IPS-18a (cell line): ENCODE measurements at regions not wholly inside any gene's neighbourhood (a gene's known extent, or its start where the extent isn't known, plus 50 kb on each side); places are given as distances from the start of the nearest gene placed in this dataset.

Experiments used
- H3K27ac ChIP-seq: one replicate; pipeline ENCODE4 v1.5.1; 2013; ENCODE audit warnings: low read length
- H3K27me3 ChIP-seq: one replicate; pipeline ENCODE4 v1.6.1; 2013; ENCODE audit warnings: mild to moderate bottlenecking, low read length; ENCODE audit not compliant: control insufficient read depth, insufficient read depth
- H3K36me3 ChIP-seq: one replicate; pipeline ENCODE4 v1.6.1; 2013; ENCODE audit warnings: low read depth, low read length; ENCODE audit not compliant: control insufficient read depth
- H3K4me1 ChIP-seq: one replicate; pipeline ENCODE4 v1.6.1; 2013; ENCODE audit warnings: low read depth, low read length; ENCODE audit not compliant: control insufficient read depth
- H3K4me3 ChIP-seq: one replicate; pipeline ENCODE4 v1.5.1; 2013; ENCODE audit warnings: low read length
- H3K9ac ChIP-seq: one replicate; pipeline ENCODE4 v1.6.1; 2013; ENCODE audit warnings: mild to moderate bottlenecking, low read length, moderate library complexity
- H3K9me3 ChIP-seq: one replicate; pipeline ENCODE4 v1.6.1; 2013; ENCODE audit warnings: low read depth, low read length; ENCODE audit not compliant: control insufficient read depth

- Histone ChIP-seq H3K27ac (no peak overlapping the region), H3K27me3 (no peaks in the 10 kb centered on the region), H3K9ac (no peak overlapping the region), H3K9me3 (no peaks in the 10 kb centered on the region), H3K4me1 (no peaks in the 10 kb centered on the region), H3K36me3 (no peaks in the 10 kb centered on the region), H3K4me3 (no peak overlapping the region)
These were observed 458.3 kb upstream of the USP24 start for GRCh38 chr1:55673416-55673815.

- Histone ChIP-seq H3K36me3 (no peaks in the 10 kb centered on the region), H3K27ac (no peak overlapping the region), H3K27me3 (no peaks in the 10 kb centered on the region)
These were observed 455.3 kb upstream of the USP24 start for GRCh38 chr1:55670331-55671082.

GRCh38 chr1:55669293-55669692, 454.1 kb upstream of the USP24 start:
- Histone ChIP-seq H3K9ac (no peak overlapping the region), H3K27ac (no peak overlapping the region)

More at GRCh38 chr1:55670331-55671082, 455.3 kb upstream of the USP24 start:
- H3K4me3 ChIP-seq, result no peak overlapping the region
- no peaks in the 10 kb centered on the region for H3K4me1 ChIP-seq
- no peak overlapping the region for H3K9ac ChIP-seq
- no peaks in the 10 kb centered on the region for H3K9me3 ChIP-seq

GRCh38 chr1:55662875-55663274, 447.7 kb upstream of the USP24 start:
- no peaks in the 10 kb centered on the region for H3K36me3 ChIP-seq
- H3K9me3 ChIP-seq, result peaks cover 12% of the 10 kb centered on the region
- no peak overlapping the region for H3K4me3 ChIP-seq
- no peak overlapping the region for H3K27ac ChIP-seq
- H3K4me1 ChIP-seq, result peaks cover 4% of the 10 kb centered on the region
- H3K9ac ChIP-seq, result no peak overlapping the region
- no peaks in the 10 kb centered on the region for H3K27me3 ChIP-seq

More at GRCh38 chr1:55669293-55669692, 454.1 kb upstream of the USP24 start:
- H3K9me3 ChIP-seq, result no peaks in the 10 kb centered on the region
- no peak overlapping the region for H3K4me3 ChIP-seq
- H3K27me3 ChIP-seq, result no peaks in the 10 kb centered on the region
- H3K36me3 ChIP-seq, result no peaks in the 10 kb centered on the region
- H3K4me1 ChIP-seq, result no peaks in the 10 kb centered on the region

GRCh38 chr1:55658917-55659316, 443.8 kb upstream of the USP24 start:
- Histone ChIP-seq H3K9ac (no peak overlapping the region), H3K27me3 (no peaks in the 10 kb centered on the region), H3K9me3 (peaks cover 12% of the 10 kb centered on the region), H3K4me1 (peaks cover 8% of the 10 kb centered on the region), H3K36me3 (no peaks in the 10 kb centered on the region), H3K4me3 (no peak overlapping the region), H3K27ac (no peak overlapping the region)

- peaks cover 8% of the 10 kb centered on the region for H3K4me1 ChIP-seq
- no peak overlapping the region for H3K27ac ChIP-seq
These were observed 439.6 kb upstream of the USP24 start for GRCh38 chr1:55654750-55655149.

GRCh38 chr1:55654171-55654570, 439.0 kb upstream of the USP24 start:
- no peak overlapping the region for H3K9ac ChIP-seq

More at GRCh38 chr1:55654750-55655149, 439.6 kb upstream of the USP24 start:
- no peak overlapping the region for H3K4me3 ChIP-seq
- H3K9me3 ChIP-seq, result no peaks in the 10 kb centered on the region
- H3K27me3 ChIP-seq, result no peaks in the 10 kb centered on the region
- H3K36me3 ChIP-seq, result no peaks in the 10 kb centered on the region
- no peak overlapping the region for H3K9ac ChIP-seq

GRCh38 chr1:55650444-55650843, 435.3 kb upstream of the USP24 start:
- Histone ChIP-seq H3K9me3 (no peaks in the 10 kb centered on the region), H3K9ac (no peak overlapping the region), H3K27ac (no peak overlapping the region), H3K36me3 (no peaks in the 10 kb centered on the region), H3K27me3 (no peaks in the 10 kb centered on the region), H3K4me1 (no peaks in the 10 kb centered on the region), H3K4me3 (no peak overlapping the region)

More at GRCh38 chr1:55654171-55654570, 439.0 kb upstream of the USP24 start:
- no peak overlapping the region for H3K27ac ChIP-seq
- no peak overlapping the region for H3K4me3 ChIP-seq
- no peaks in the 10 kb centered on the region for H3K36me3 ChIP-seq
- no peaks in the 10 kb centered on the region for H3K9me3 ChIP-seq
- peaks cover 8% of the 10 kb centered on the region for H3K4me1 ChIP-seq
- no peaks in the 10 kb centered on the region for H3K27me3 ChIP-seq

- H3K27ac ChIP-seq, result no peak overlapping the region
- no peaks in the 10 kb centered on the region for H3K9me3 ChIP-seq
- H3K9ac ChIP-seq, result no peak overlapping the region
- H3K4me1 ChIP-seq, result no peaks in the 10 kb centered on the region
- no peaks in the 10 kb centered on the region for H3K36me3 ChIP-seq
- H3K27me3 ChIP-seq, result no peaks in the 10 kb centered on the region
- H3K4me3 ChIP-seq, result no peak overlapping the region
These were observed 431.0 kb upstream of the USP24 start for GRCh38 chr1:55646181-55646580.

GRCh38 chr1:55645270-55645669, 430.1 kb upstream of the USP24 start:
- H3K4me1 ChIP-seq, result no peaks in the 10 kb centered on the region
- no peaks in the 10 kb centered on the region for H3K27me3 ChIP-seq
- H3K36me3 ChIP-seq, result no peaks in the 10 kb centered on the region
- H3K4me3 ChIP-seq, result no peak overlapping the region
- H3K9me3 ChIP-seq, result no peaks in the 10 kb centered on the region
- H3K9ac ChIP-seq, result no peak overlapping the region
- H3K27ac ChIP-seq, result no peak overlapping the region

- no peaks in the 10 kb centered on the region for H3K9me3 ChIP-seq
These were observed 426.8 kb upstream of the USP24 start for GRCh38 chr1:55641947-55642346.

More at GRCh38 chr1:55641947-55642346, 426.8 kb upstream of the USP24 start:
- Histone ChIP-seq H3K27ac (no peak overlapping the region), H3K9ac (no peak overlapping the region), H3K36me3 (no peaks in the 10 kb centered on the region), H3K4me1 (no peaks in the 10 kb centered on the region), H3K27me3 (no peaks in the 10 kb centered on the region), H3K4me3 (no peak overlapping the region)
